ENCODE measurements at regions not wholly inside any gene's neighbourhood (a gene's known extent, or its start where the extent isn't known, plus 50 kb on each side); places are given as distances from the start of the nearest gene placed in this dataset.

- WGBS (ENCODE audit: insufficient coverage), result 82% methylated on average over 3 of the region's 5 CpGs
- peak overlapping the region in 1 of 7 donors; percentile 69 for H3K27ac Mint-ChIP-seq
Measured at GRCh38 chr6:1123386-1124375, 188.2 kb upstream of the FOXQ1 start.

DNA sequence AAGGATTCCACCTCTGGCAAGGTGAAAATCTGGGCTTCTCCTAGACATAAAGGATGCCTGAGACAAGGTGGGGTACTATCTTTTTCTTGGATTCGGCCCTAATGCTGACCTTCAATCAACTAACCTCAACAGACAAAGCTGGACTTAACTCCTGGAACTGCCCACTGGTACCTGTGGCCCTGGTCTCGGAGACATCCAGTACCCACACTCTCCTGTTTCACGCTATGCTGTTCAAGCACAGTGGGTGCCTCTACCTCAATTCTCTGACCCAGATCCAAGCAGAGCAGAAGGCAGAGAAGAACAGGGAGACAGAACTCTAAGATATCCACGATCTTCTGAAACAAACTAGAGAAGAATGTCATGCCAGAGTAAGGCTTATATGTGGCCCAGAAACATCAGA lies 189.8 kb upstream of the FOXQ1 start:
- WGBS (ENCODE audit: insufficient coverage), result 97% methylated on average over 3 of the region's 4 CpGs
- Histone ChIP-seq H3K36me3 (replicated peaks in 1 of 2; ENCODE audit: control insufficient read depth in 1 of 2, insufficient read depth in 2 of 2, low read length in 2 of 2) (no peaks in the 10 kb centered on the region), H3K27me3 (ENCODE audit: control insufficient read depth in 2 of 2, insufficient read depth in 2 of 2, low read length in 2 of 2) (no peaks in the 10 kb centered on the region), H3K4me1 (ENCODE audit: control insufficient read depth in 1 of 2, insufficient read depth in 2 of 2, low read length in 2 of 2) (no peaks in the 10 kb centered on the region), H3K9me3 (replicated peaks in 1 of 2; ENCODE audit: control insufficient read depth in 1 of 2, insufficient read depth in 1 of 2, low read length in 2 of 2) (peaks cover 0 to 7% of the 10 kb centered on the region in 2 donors), H4K20me1 (ENCODE audit: insufficient read depth, low read length) (no peaks in the 10 kb centered on the region), H2AFZ (ENCODE audit: insufficient read depth, low read depth, low read length, poor library complexity, severe bottlenecking) (no peak overlapping the region), H3K27ac (ENCODE audit: low read depth in 1 of 2, low read length in 2 of 2) (no peak overlapping the region), H3K4me3 (replicated peaks in 1 of 3; ENCODE audit: low read depth in 2 of 3, low read length in 3 of 3) (no peak overlapping the region), H3K9ac (ENCODE audit: insufficient read depth, low read length, poor library complexity, severe bottlenecking) (no peak overlapping the region), H3K79me2 (ENCODE audit: insufficient read depth, low read length) (no peaks in the 10 kb centered on the region), H3K4me2 (replicated peaks; ENCODE audit: extremely low read depth, low read length, poor library complexity, severe bottlenecking) (no peak overlapping the region)
- Mint-ChIP-seq H3K36me3 (no peaks in the 10 kb centered on the region), H3K4me1 (no peaks in the 10 kb centered on the region), H3K27ac (no peak overlapping the region), H3K4me3 (no peak overlapping the region), H3K9me3 (peaks cover 0 to 6% (median 2%) of the 10 kb centered on the region in 7 donors), H3K27me3 (ENCODE audit: low read depth in 3 of 3) (peaks cover 1 to 2% (median 2%) of the 10 kb centered on the region in 3 donors)
- intact Hi-C loops (cut with micrococcal nuclease), result no loop called here
- no peak for TF ChIP-seq CTCF (IDR thresholded peaks at IDR 0.05)
- DNase-seq, result no peak

More at GRCh38 chr6:1123386-1124375, 188.2 kb upstream of the FOXQ1 start:
- Histone ChIP-seq H3K9me3 (replicated peaks in 1 of 2; ENCODE audit: control insufficient read depth in 1 of 2, insufficient read depth in 1 of 2, low read length in 2 of 2) (peaks cover 0 to 7% of the 10 kb centered on the region in 2 donors), H3K27me3 (ENCODE audit: control insufficient read depth in 2 of 2, insufficient read depth in 2 of 2, low read length in 2 of 2) (no peaks in the 10 kb centered on the region), H3K4me1 (ENCODE audit: control insufficient read depth in 1 of 2, insufficient read depth in 2 of 2, low read length in 2 of 2) (no peaks in the 10 kb centered on the region), H3K9ac (ENCODE audit: insufficient read depth, low read length, poor library complexity, severe bottlenecking) (no peak overlapping the region), H3K79me2 (ENCODE audit: insufficient read depth, low read length) (no peaks in the 10 kb centered on the region), H3K4me3 (replicated peaks in 1 of 3; ENCODE audit: low read depth in 2 of 3, low read length in 3 of 3) (no peak overlapping the region), H3K27ac (ENCODE audit: low read depth in 1 of 2, low read length in 2 of 2) (no peak overlapping the region), H2AFZ (ENCODE audit: insufficient read depth, low read depth, low read length, poor library complexity, severe bottlenecking) (no peak overlapping the region), H4K20me1 (ENCODE audit: insufficient read depth, low read length) (no peaks in the 10 kb centered on the region), H3K4me2 (replicated peaks; ENCODE audit: extremely low read depth, low read length, poor library complexity, severe bottlenecking) (no peak overlapping the region), H3K36me3 (replicated peaks in 1 of 2; ENCODE audit: control insufficient read depth in 1 of 2, insufficient read depth in 2 of 2, low read length in 2 of 2) (no peaks in the 10 kb centered on the region)
- no peak for DNase-seq
- Mint-ChIP-seq H3K36me3 (no peaks in the 10 kb centered on the region), H3K9me3 (peaks cover 0 to 6% (median 2%) of the 10 kb centered on the region in 7 donors), H3K4me3 (no peak overlapping the region), H3K27me3 (ENCODE audit: low read depth in 3 of 3) (peaks cover 1 to 2% (median 2%) of the 10 kb centered on the region in 3 donors), H3K4me1 (no peaks in the 10 kb centered on the region)
- intact Hi-C loops (cut with micrococcal nuclease), result no loop called here
- TF ChIP-seq CTCF (IDR thresholded peaks at IDR 0.05), result no peak
